T47D (cell line): ENCODE measurements at regions not wholly inside any gene's neighbourhood (a gene's known extent, or its start where the extent isn't known, plus 50 kb on each side); places are given as distances from the start of the nearest gene placed in this dataset.
A peak's percentile ranks its signal among the peaks of the same experiment; 100 is the strongest.

ENCODE experiments used
- DNase-seq, 2 experiments: peaks; one replicate each; pipeline versions ENCODE4 v3.0.0 to v3.0.0-alpha.2; 2011 to 2012; ENCODE audit warnings: low read depth in 1 of 2, low spot score in 1 of 2
- JUND ChIP-seq: IDR thresholded peaks from 2 replicates; pipeline ENCODE4 v1.6.1; 2012; ENCODE audit warnings: low read depth
- in situ Hi-C: cut with HindIII; loops from 2 replicates; pipeline ENCODE4 v1.10.0; 2016; ENCODE audit warnings: low sequenced_read_pairs, low pct_unique_long_range_greater_than_20kb

- in situ Hi-C loops: no loop called here
- DNase-seq: peak in 1 of 2 experiments; percentile 22
- no peak for TF ChIP-seq JUND
Observed at GRCh38 chr13:31056644-31057271, 104.9 kb downstream of the HSPH1 start.

DNA sequence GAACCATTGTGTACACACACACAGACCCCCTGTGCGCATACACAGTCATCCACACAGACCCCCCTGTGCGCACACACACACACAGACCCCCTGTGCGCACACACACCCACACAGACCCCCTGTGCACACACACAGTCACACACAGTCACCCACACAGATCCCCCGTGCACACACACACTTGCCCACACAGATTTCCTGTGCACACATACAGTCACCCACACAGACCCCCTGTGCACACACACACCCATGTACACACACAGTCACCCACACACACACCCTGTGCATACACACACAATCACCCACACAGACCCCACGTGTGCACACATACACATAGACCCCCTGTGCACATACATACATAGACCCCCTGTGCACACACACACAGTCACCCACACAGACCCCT is 106.1 kb downstream of the HSPH1 start:
- in situ Hi-C loops: no loop called here
- TF ChIP-seq JUND: no peak
- no peak for DNase-seq

DNA sequence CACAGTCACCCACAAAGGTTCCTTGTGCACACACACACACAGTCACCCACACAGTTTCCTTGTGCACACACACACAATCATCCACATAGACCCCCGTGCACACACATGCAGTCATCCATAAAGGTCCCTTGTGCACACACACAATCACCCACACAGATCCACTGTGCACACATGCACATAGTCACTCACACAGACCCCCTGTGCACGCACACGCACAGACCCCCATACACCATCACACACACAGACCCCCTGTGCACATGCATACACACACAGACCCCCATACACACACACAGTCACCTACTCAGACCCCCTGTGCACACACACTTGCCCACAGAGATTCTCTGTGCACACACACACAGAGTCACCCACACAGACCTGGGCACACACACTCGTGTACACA is 107.1 kb downstream of the HSPH1 start:
- in situ Hi-C loops: no loop called here
- DNase-seq: no peak

DNA sequence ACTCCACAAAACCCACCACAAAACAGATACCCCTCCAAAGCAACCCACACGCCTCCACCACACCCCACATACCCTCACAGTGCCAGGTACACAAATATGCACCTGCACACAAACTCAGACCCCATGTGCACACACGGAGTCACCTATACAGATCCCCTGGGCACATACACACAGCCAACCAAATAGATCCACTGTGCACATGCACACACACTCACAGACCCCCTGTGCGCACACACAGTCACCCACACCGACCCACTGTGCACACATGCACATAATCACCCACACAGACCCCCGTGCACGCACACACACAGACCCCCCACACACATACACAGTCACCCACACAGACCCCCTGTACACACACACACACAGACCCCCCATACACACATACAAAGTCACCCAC is 107.8 kb downstream of the HSPH1 start:
- no peak for DNase-seq
- in situ Hi-C loops: no loop called here
- TF ChIP-seq JUND: no peak

More for the DNA sequence above, 107.1 kb downstream of the HSPH1 start:
- TF ChIP-seq JUND: no peak

DNA sequence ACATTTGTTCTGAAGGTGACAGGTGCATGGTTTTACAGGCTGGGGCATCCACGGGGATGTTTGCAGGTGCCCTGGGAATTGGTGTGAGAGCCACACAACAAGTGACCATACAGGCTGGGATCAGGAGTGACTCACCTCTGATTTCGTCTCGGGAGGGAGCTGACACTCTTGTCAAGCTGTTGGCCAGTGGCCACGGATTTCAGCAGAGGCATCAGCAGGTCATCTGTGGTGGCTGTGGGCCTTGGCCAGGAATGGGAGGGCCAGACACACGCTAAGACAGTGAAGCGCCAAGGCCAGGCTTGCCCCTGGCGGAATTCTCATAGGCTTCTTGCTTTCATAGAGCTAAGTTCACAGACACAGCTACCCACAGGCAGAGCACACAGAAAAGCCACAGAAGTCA is 108.6 kb downstream of the HSPH1 start:
- peak in 1 of 2 experiments; percentile 56 for DNase-seq
- no peak for TF ChIP-seq JUND
- in situ Hi-C loops: no loop called here

DNA sequence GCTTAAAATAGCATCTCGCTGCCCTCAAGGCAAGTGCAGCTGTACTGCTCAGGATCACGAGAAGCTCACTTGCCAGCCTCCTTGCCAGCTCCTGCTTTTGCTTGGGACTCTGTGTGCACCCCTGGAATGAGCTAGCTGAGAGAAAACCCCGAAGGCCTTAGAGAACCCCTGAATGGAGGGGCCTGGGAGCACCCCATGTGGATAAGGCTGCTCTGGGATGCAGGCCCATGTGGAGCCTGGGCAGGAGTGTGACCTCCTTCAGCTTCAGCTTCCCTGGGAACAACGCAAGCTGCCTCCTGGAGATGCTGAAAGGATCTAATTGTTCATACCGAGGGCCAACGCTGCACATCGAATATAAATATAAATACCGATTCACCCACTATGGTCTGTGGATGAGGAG is 109.2 kb downstream of the HSPH1 start:
- DNase-seq: no peak
- in situ Hi-C loops: no loop called here
- TF ChIP-seq JUND: no peak

GRCh38 chr13:31051999-31052398 is 109.7 kb downstream of the HSPH1 start:
- TF ChIP-seq JUND: no peak
- in situ Hi-C loops: no loop called here
- peak in 1 of 2 experiments; percentile 58 for DNase-seq

DNA sequence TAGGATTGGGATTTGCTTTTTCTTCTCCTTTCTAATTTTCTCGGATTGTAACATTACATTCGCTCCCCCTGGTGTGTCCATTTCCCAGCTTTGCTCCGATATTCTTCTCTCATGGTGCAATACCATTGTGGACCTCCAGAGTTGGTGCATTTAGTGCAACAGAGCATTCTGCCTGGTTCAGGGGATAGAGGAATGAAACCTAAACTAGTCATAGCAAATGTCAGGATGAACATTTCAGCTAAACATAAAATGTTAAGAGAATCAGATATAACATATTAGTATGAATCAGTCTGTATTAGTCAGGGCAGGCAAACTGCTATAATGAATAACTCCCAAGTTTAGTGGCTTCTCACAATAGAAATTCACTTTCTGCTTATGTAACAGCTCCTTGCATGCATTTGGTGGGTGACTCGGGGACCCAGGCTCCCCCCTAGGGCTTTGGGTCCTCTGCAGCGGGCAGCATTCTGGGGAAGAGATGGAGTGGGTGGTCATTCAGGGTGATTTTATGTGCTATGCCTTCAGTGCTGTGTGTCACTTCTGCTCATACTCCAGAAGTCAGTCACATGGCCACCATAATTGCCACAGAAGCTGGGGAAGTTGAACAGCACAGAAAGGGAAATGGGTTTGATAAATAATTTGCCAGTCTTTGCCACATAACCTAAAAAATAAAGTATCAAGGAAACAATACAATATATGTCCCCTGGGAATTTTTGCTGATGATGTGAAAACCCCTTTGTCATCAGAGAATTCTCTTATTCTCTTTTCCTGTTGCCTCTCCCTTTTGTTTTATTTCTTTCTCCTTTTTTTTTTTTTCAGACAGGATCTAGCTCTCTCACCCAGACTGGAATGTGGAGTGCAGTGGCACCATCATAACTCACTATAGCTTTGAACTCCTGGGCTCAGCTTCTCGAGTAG is 111.0 kb downstream of the HSPH1 start:
- TF ChIP-seq JUND: no peak
- in situ Hi-C loops: no loop called here
- DNase-seq: peak in 1 of 2 experiments; percentile 16

GRCh38 chr13:31049833-31050232 is 111.9 kb downstream of the HSPH1 start:
- DNase-seq: no peak
- in situ Hi-C loops: no loop called here
- no peak for TF ChIP-seq JUND

GRCh38 chr13:31049083-31049482 is 112.6 kb downstream of the HSPH1 start:
- no peak for TF ChIP-seq JUND
- in situ Hi-C loops: no loop called here
- no peak for DNase-seq

- TF ChIP-seq JUND: no peak
- peak in 1 of 2 experiments; percentile 34 for DNase-seq
- in situ Hi-C loops: no loop called here
Observed at GRCh38 chr13:31048521-31048920, 113.2 kb downstream of the HSPH1 start.

- TF ChIP-seq JUND: no peak
- in situ Hi-C loops: no loop called here
- DNase-seq: no peak
Observed at GRCh38 chr13:31046711-31047279, 114.3 kb downstream of the TEX26 start.
